DOHH2 (cell line): ENCODE measurements at regions not wholly inside any gene's neighbourhood (a gene's known extent, or its start where the extent isn't known, plus 50 kb on each side); places are given as distances from the start of the nearest gene placed in this dataset.

Experiments
- H3F3A ChIP-seq: fragments of 200-600 bp; sonication (generic), shearing (Covaris generic); 2 replicates; pipeline ENCODE4 v1.6.0; 2016; ENCODE audit warnings: antibody characterized with exemption, mild to moderate bottlenecking; ENCODE audit not compliant: control insufficient read depth, insufficient read depth
- H3K27ac ChIP-seq: fragments of 200-600 bp; sonication (generic); 2 replicates; pipeline ENCODE4 v1.5.1; 2014; ENCODE audit warnings: low read depth, mild to moderate bottlenecking, low read length, moderate library complexity
- H3K27me3 ChIP-seq: fragments of 200-600 bp; sonication (generic); 2 replicates; pipeline ENCODE4 v1.6.1; 2014; ENCODE audit warnings: mild to moderate bottlenecking, low read length, mixed read lengths; ENCODE audit not compliant: control insufficient read depth
- H3K36me3 ChIP-seq: fragments of 200-600 bp; sonication (generic); 2 replicates; pipeline ENCODE4 v1.6.1; 2014; ENCODE audit warnings: mild to moderate bottlenecking, low read length, moderate library complexity, mixed read lengths; ENCODE audit not compliant: control insufficient read depth
- H3K4me1 ChIP-seq: fragments of 200-600 bp; sonication (generic); 2 replicates; pipeline ENCODE4 v1.6.1; 2014; ENCODE audit warnings: mild to moderate bottlenecking, low read length, mixed read lengths; ENCODE audit not compliant: control insufficient read depth
- H3K4me2 ChIP-seq: fragments of 200-600 bp; sonication (generic); 2 replicates; pipeline ENCODE4 v1.6.0; 2014; ENCODE audit warnings: mild to moderate bottlenecking, low read length, moderate library complexity
- H3K4me3 ChIP-seq: fragments of 200-600 bp; sonication (generic); 2 replicates; pipeline ENCODE4 v1.5.1; 2014; ENCODE audit warnings: mild to moderate bottlenecking, low read length, mixed read lengths
- H3K79me2 ChIP-seq: fragments of 200-600 bp; sonication (generic); 2 replicates; pipeline ENCODE4 v1.6.1; 2014; ENCODE audit warnings: mild to moderate bottlenecking, low read length, mixed read lengths; ENCODE audit not compliant: control insufficient read depth
- H3K9me2 ChIP-seq: fragments of 200-600 bp; sonication (generic); replicated peaks from 2 replicates; pipeline ENCODE4 v1.6.1; 2014; ENCODE audit warnings: mild to moderate bottlenecking, low read length, mixed read lengths; ENCODE audit not compliant: control insufficient read depth
- H3K9me3 ChIP-seq: fragments of 200-600 bp; sonication (generic); 2 replicates; pipeline ENCODE4 v1.6.1; 2014; ENCODE audit warnings: antibody characterized with exemption, low read length, mixed read lengths; ENCODE audit not compliant: control insufficient read depth, insufficient read depth
- H4K20me1 ChIP-seq: fragments of 200-600 bp; sonication (generic); 2 replicates; pipeline ENCODE4 v1.6.0; 2014; ENCODE audit warnings: low read depth, mild to moderate bottlenecking, antibody characterized with exemption, low read length, moderate library complexity; ENCODE audit not compliant: control insufficient read depth, insufficient read depth
- EZH2phosphoT487 ChIP-seq: fragments of 200-600 bp; sonication (generic); IDR thresholded peaks from 2 replicates; pipeline ENCODE4 v1.6.1; 2017; ENCODE audit warnings: borderline replicate concordance, mild to moderate bottlenecking, antibody characterized with exemption, low read length, moderate library complexity, mixed read lengths
- TF ChIP-seq, protein P1 (sequence below): fragments of 200-600 bp; sonication (generic); IDR thresholded peaks from one replicate; pipeline ENCODE4 v1.5.1; 2014; ENCODE audit warnings: antibody characterized with exemption, mild to moderate bottlenecking, low read depth, low read length; ENCODE audit not compliant: poor library complexity, severe bottlenecking

DNA sequence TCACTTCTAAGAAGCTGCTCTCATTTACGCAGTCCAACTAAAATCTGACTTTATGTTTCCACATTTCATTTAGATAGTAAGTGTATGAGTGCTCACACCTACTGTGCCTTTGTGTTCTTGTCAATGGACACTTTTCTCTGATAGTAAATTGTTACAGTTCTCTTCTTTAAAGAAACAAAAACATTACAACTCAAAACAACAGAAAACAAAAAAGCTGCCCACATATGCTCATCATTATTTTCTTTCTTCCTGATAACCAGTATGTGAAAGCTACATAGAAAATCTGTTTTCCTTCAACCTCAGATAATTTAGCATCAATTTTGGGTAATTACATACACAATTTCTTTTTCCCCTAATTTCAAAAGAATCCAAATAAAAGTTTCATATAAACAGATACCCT is 1247.8 kb upstream of the NXPH2 start:
- H3K79me2 ChIP-seq: no peaks in the 10 kb centered on the region
- no peaks in the 10 kb centered on the region for H3F3A ChIP-seq
- H3K9me2 ChIP-seq: no peaks in the 10 kb centered on the region
- H3K4me3 ChIP-seq: no peak overlapping the region
- H3K27ac ChIP-seq: no peak overlapping the region
- no peaks in the 10 kb centered on the region for H3K27me3 ChIP-seq
- no peaks in the 10 kb centered on the region for H4K20me1 ChIP-seq
- H3K4me2 ChIP-seq: no peak overlapping the region
- H3K4me1 ChIP-seq: no peaks in the 10 kb centered on the region
- H3K36me3 ChIP-seq: no peaks in the 10 kb centered on the region
- no peaks in the 10 kb centered on the region for H3K9me3 ChIP-seq
- no peak for TF ChIP-seq EZH2phosphoT487

DNA sequence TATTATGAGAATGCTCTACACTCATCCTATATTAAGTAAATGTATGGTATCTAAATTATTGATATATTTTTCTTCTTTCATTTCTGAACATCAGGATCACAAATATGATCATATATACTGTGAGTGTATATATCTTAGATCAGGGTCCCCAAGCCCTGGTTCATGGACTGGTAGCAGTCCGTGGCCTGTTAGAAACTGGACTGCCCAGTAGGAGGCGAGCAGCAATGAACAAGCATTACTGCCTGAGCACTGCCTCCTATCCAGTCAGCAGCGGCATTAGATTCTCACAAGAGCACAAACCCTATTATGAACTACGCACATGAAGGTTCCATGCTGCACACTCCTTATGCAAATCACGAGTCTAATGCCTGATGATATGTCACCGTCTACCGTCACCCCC is 1247.1 kb upstream of the NXPH2 start:
- no peaks in the 10 kb centered on the region for H3F3A ChIP-seq
- H3K4me2 ChIP-seq: no peak overlapping the region
- H4K20me1 ChIP-seq: no peaks in the 10 kb centered on the region
- H3K27ac ChIP-seq: no peak overlapping the region
- H3K36me3 ChIP-seq: no peaks in the 10 kb centered on the region
- no peaks in the 10 kb centered on the region for H3K9me2 ChIP-seq
- no peak overlapping the region for H3K4me3 ChIP-seq
- TF ChIP-seq, protein P1, sequence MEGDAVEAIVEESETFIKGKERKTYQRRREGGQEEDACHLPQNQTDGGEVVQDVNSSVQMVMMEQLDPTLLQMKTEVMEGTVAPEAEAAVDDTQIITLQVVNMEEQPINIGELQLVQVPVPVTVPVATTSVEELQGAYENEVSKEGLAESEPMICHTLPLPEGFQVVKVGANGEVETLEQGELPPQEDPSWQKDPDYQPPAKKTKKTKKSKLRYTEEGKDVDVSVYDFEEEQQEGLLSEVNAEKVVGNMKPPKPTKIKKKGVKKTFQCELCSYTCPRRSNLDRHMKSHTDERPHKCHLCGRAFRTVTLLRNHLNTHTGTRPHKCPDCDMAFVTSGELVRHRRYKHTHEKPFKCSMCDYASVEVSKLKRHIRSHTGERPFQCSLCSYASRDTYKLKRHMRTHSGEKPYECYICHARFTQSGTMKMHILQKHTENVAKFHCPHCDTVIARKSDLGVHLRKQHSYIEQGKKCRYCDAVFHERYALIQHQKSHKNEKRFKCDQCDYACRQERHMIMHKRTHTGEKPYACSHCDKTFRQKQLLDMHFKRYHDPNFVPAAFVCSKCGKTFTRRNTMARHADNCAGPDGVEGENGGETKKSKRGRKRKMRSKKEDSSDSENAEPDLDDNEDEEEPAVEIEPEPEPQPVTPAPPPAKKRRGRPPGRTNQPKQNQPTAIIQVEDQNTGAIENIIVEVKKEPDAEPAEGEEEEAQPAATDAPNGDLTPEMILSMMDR: no peak
- TF ChIP-seq EZH2phosphoT487: no peak
- H3K27me3 ChIP-seq: no peaks in the 10 kb centered on the region
- H3K79me2 ChIP-seq: no peaks in the 10 kb centered on the region
- no peaks in the 10 kb centered on the region for H3K4me1 ChIP-seq
- H3K9me3 ChIP-seq: no peaks in the 10 kb centered on the region

DNA sequence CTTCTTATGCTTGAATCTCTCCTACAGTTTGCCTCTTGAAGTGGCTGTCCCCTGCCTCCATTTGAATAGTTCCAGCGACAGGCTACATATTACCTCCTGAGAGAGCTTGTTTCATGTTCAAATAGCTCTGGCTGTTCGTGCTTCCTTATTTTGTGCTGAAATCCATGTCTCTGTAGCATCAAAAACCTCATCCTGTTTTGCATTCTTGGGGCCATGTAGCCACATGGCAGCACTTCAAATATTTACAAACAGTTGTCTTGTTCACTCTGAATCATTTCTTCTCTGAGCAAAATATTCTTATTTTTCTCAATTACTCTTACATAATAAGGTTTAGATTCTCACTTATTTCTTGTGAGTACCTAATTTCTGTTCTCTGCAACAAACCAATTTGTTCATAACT is 1243.1 kb upstream of the NXPH2 start:
- no peaks in the 10 kb centered on the region for H3K79me2 ChIP-seq
- TF ChIP-seq, protein P1: no peak
- TF ChIP-seq EZH2phosphoT487: no peak
- no peaks in the 10 kb centered on the region for H3F3A ChIP-seq

DNA sequence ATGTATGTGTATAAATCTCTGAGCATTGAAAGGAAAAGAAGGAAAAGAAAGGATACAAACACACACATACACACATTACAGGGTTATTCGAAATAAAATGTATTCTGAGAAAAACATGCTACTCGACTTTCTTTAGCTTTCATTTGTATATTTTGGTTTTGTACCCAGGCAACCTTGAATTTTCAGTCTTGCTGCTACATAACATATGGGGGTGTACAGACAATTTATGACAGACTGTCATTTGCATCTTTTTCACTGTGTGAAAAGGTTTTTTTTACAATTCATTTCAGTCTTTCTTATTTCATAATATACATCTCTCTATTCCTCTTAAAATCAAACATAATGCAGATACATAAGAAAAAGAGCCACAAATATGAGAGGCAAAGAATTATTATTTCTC is 1238.4 kb upstream of the NXPH2 start:
- Histone ChIP-seq H3K9me2 (no peaks in the 10 kb centered on the region), H3K79me2 (no peaks in the 10 kb centered on the region), H3K4me3 (no peak overlapping the region), H3K9me3 (no peaks in the 10 kb centered on the region), H3K36me3 (no peaks in the 10 kb centered on the region), H3K27me3 (no peaks in the 10 kb centered on the region), H3K27ac (no peak overlapping the region), H4K20me1 (no peaks in the 10 kb centered on the region), H3F3A (no peaks in the 10 kb centered on the region), H3K4me2 (no peak overlapping the region), H3K4me1 (no peaks in the 10 kb centered on the region)
- TF ChIP-seq EZH2phosphoT487: no peak
- TF ChIP-seq, protein P1: no peak

More for the DNA sequence above, 1243.1 kb upstream of the NXPH2 start:
- H3K4me2 ChIP-seq: no peak overlapping the region
- H4K20me1 ChIP-seq: no peaks in the 10 kb centered on the region
- no peaks in the 10 kb centered on the region for H3K27me3 ChIP-seq
- no peaks in the 10 kb centered on the region for H3K36me3 ChIP-seq
- no peaks in the 10 kb centered on the region for H3K9me3 ChIP-seq
- no peak overlapping the region for H3K4me3 ChIP-seq
- H3K4me1 ChIP-seq: no peaks in the 10 kb centered on the region
- H3K27ac ChIP-seq: no peak overlapping the region
- no peaks in the 10 kb centered on the region for H3K9me2 ChIP-seq
